ENCODE measurements at regions not wholly inside any gene's neighbourhood (a gene's known extent, or its start where the extent isn't known, plus 50 kb on each side); places are given as distances from the start of the nearest gene placed in this dataset.

- DNase-seq (ENCODE audit: low spot score), result no peak
- Histone ChIP-seq H3K27ac (no peak overlapping the region), H3K4me3 (no peak overlapping the region), H3K27me3 (replicated peaks; ENCODE audit: insufficient read depth) (no peaks in the 10 kb centered on the region), H3K36me3 (no peaks in the 10 kb centered on the region), H3K4me1 (replicated peaks) (no peaks in the 10 kb centered on the region), H3K9me3 (no peaks in the 10 kb centered on the region)
- TF ChIP-seq POLR2AphosphoS5 (IDR thresholded peaks at IDR 0.05) (no peak), CTCF (IDR thresholded peaks at IDR 0.05) (no peak), POLR2A (IDR thresholded peaks at IDR 0.05) (no peak)
- WGBS, result 84% methylated on average over 18 of the region's 18 CpGs
- intact Hi-C loops (cut with DNase I), result no loop called here
These were observed 64.1 kb downstream of the SYNE3 start for GRCh38 chr14:95452176-95452892.

GRCh38 chr14:95449131-95449530 is 67.3 kb downstream of the SYNE3 start:
- Histone ChIP-seq H3K36me3 (no peaks in the 10 kb centered on the region), H3K4me3 (no peak overlapping the region), H3K4me1 (replicated peaks) (peaks cover 5% of the 10 kb centered on the region), H3K9me3 (no peaks in the 10 kb centered on the region), H3K27me3 (replicated peaks; ENCODE audit: insufficient read depth) (no peaks in the 10 kb centered on the region), H3K27ac (no peak overlapping the region)
- TF ChIP-seq POLR2A (IDR thresholded peaks at IDR 0.05) (no peak), CTCF (IDR thresholded peaks at IDR 0.05) (no peak), POLR2AphosphoS5 (IDR thresholded peaks at IDR 0.05) (no peak)
- intact Hi-C loops (cut with DNase I), result loop anchor here (10.0 kb wide), 1 partner anchor 546 kb away; no protein-coding TSS in a partner anchor
- no peak for DNase-seq (ENCODE audit: low spot score)
- 94% methylated on average over 11 of the region's 11 CpGs for WGBS

- H3K4me1 ChIP-seq (replicated peaks), result peaks cover 5% of the 10 kb centered on the region
- H3K4me3 ChIP-seq, result no peak overlapping the region
- H3K36me3 ChIP-seq, result no peaks in the 10 kb centered on the region
- no peak overlapping the region for H3K27ac ChIP-seq
- WGBS, result 83% methylated on average over 4 of the region's 4 CpGs
- no peak for DNase-seq (ENCODE audit: low spot score)
- no peak for TF ChIP-seq POLR2A (IDR thresholded peaks at IDR 0.05)
- TF ChIP-seq POLR2AphosphoS5 (IDR thresholded peaks at IDR 0.05), result no peak
- no peak for TF ChIP-seq CTCF (IDR thresholded peaks at IDR 0.05)
- no peaks in the 10 kb centered on the region for H3K9me3 ChIP-seq
- intact Hi-C loops (cut with DNase I), result loop anchor here (10.0 kb wide), 1 partner anchor 548 kb away; no protein-coding TSS in a partner anchor
- no peaks in the 10 kb centered on the region for H3K27me3 ChIP-seq (replicated peaks; ENCODE audit: insufficient read depth)
These were observed 70.0 kb downstream of the SYNE3 start for GRCh38 chr14:95446470-95446869.

GRCh38 chr14:95445676-95446075 is 70.8 kb downstream of the SYNE3 start:
- Histone ChIP-seq H3K27me3 (replicated peaks; ENCODE audit: insufficient read depth) (no peaks in the 10 kb centered on the region), H3K9me3 (no peaks in the 10 kb centered on the region), H3K4me1 (replicated peaks) (peaks cover 5% of the 10 kb centered on the region), H3K27ac (no peak overlapping the region), H3K36me3 (no peaks in the 10 kb centered on the region), H3K4me3 (no peak overlapping the region)
- intact Hi-C loops (cut with DNase I), result loop anchor here (10.0 kb wide), 1 partner anchor 549 kb away; no protein-coding TSS in a partner anchor
- TF ChIP-seq CTCF (IDR thresholded peaks at IDR 0.05), result no peak
- TF ChIP-seq POLR2AphosphoS5 (IDR thresholded peaks at IDR 0.05), result no peak
- TF ChIP-seq POLR2A (IDR thresholded peaks at IDR 0.05), result no peak
- no peak for DNase-seq (ENCODE audit: low spot score)
- 67% methylated on average over 6 of the region's 6 CpGs for WGBS

- H3K36me3 ChIP-seq, result no peaks in the 10 kb centered on the region
- no peak overlapping the region for H3K27ac ChIP-seq
- 41% methylated on average over 3 of the region's 3 CpGs for WGBS
- no peak overlapping the region for H3K4me3 ChIP-seq
- intact Hi-C loops (cut with DNase I), result loop anchor here (10.0 kb wide), 1 partner anchor 550 kb away; no protein-coding TSS in a partner anchor
- H3K9me3 ChIP-seq, result no peaks in the 10 kb centered on the region
- no peaks in the 10 kb centered on the region for H3K27me3 ChIP-seq (replicated peaks; ENCODE audit: insufficient read depth)
- no peak for TF ChIP-seq CTCF (IDR thresholded peaks at IDR 0.05)
- TF ChIP-seq POLR2A (IDR thresholded peaks at IDR 0.05), result no peak
- TF ChIP-seq POLR2AphosphoS5 (IDR thresholded peaks at IDR 0.05), result no peak
- peaks cover 5% of the 10 kb centered on the region for H3K4me1 ChIP-seq (replicated peaks)
- no peak for DNase-seq (ENCODE audit: low spot score)
These were observed 71.3 kb downstream of the SYNE3 start for GRCh38 chr14:95445161-95445560.

Measured in prostate gland (tissue), 2 donors.